ENCODE measurements at regions not wholly inside any gene's neighbourhood (a gene's known extent, or its start where the extent isn't known, plus 50 kb on each side); places are given as distances from the start of the nearest gene placed in this dataset.
"Not testable (repeated sequence)": the region's sequence is repeated elsewhere in the genome, so short reads cannot be mapped to it uniquely, and the experiment has no call there.

DNA sequence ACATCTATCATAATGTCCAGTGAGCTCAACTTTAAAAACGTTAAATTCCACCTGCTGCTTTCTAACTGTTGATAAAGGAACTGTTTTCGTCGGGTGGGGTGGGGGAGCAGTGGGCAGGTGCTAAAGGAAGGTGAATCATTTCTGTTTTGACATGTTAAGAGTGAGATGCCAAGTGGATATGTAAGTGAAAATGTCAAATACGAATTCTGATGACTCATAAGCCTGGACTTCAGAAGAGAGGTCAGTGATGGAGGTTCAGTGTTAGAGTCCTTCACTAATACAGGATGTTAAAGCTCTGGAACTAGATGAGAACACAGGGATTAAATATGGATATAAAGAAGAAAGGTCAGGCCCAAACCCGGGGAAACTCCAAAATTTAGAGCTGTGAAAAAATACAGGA is 617.9 kb upstream of the CTNND2 start:
- H3K27ac ChIP-seq (ENCODE audit: low read depth in 1 of 2, low read length in 1 of 2): no peak overlapping the region
- DNase-seq (no peak), ATAC-seq (ENCODE audit: insufficient read depth, low FRiP score) (no peak)
- H3K9ac ChIP-seq (ENCODE audit: insufficient read depth in 1 of 2, low read length in 2 of 2): no peak overlapping the region
- H3K9me3 ChIP-seq (ENCODE audit: control insufficient read depth in 4 of 4, insufficient read depth in 3 of 4, low read length in 3 of 4): peaks cover 0 to 4% (median 0%) of the 10 kb centered on the region in 4 donors
- H3K27me3 ChIP-seq (ENCODE audit: control insufficient read depth in 3 of 3, insufficient read depth in 3 of 3, low read length in 2 of 3): no peaks in the 10 kb centered on the region
- no peaks in the 10 kb centered on the region for H3K36me3 ChIP-seq (ENCODE audit: control insufficient read depth in 4 of 4, insufficient read depth in 4 of 4, low read length in 4 of 4)
- H3K4me3 ChIP-seq: no peak overlapping the region
- WGBS, 2 donors: 77 to 80% methylated on average over 5 of the region's 5 CpGs
- no peaks in the 10 kb centered on the region for H3K4me1 ChIP-seq (ENCODE audit: control insufficient read depth in 5 of 5, insufficient read depth in 5 of 5, low read length in 5 of 5)
- TF ChIP-seq CTCF (IDR thresholded peaks at IDR 0.05; ENCODE audit: control extremely low read depth, extremely low read depth): no peak

DNA sequence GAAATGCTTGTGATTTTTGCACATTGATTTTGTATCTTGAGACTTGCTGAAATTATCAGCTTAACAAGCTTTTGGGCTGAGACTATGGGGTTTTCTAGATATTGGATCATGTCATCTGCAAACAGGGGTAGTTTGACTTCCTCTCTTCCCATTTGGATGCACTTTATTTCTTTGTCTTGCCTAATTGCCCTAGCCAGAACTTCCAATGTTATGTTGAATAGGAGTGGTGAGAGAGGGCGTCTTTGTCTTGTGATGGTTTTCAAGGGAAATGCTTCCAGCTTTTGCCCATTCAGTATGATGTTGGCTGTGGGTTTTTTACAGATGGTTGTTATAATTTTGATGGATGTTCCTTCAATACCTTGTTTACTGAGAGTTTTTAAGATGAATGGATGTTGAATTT is 600.7 kb upstream of the CTNND2 start:
- WGBS, 2 donors: 81 to 88% methylated on average over 1 of the region's 1 CpG
- not testable (repeated sequence) for H3K4me1 ChIP-seq (ENCODE audit: control insufficient read depth in 5 of 5, insufficient read depth in 5 of 5, low read length in 5 of 5); H3K9ac ChIP-seq (ENCODE audit: insufficient read depth in 1 of 2, low read length in 2 of 2)

GRCh38 chr5:12488161-12488560 is 583.9 kb upstream of the CTNND2 start:
- Histone ChIP-seq H3K27me3 (ENCODE audit: control insufficient read depth in 3 of 3, insufficient read depth in 3 of 3, low read length in 2 of 3) (no peaks in the 10 kb centered on the region), H3K4me3 (no peak overlapping the region), H3K9ac (ENCODE audit: insufficient read depth in 1 of 2, low read length in 2 of 2) (no peak overlapping the region), H3K36me3 (ENCODE audit: control insufficient read depth in 4 of 4, insufficient read depth in 4 of 4, low read length in 4 of 4) (no peaks in the 10 kb centered on the region), H3K27ac (ENCODE audit: low read depth in 1 of 2, low read length in 1 of 2) (no peak overlapping the region), H3K4me1 (ENCODE audit: control insufficient read depth in 5 of 5, insufficient read depth in 5 of 5, low read length in 5 of 5) (no peaks in the 10 kb centered on the region), H3K9me3 (ENCODE audit: control insufficient read depth in 4 of 4, insufficient read depth in 3 of 4, low read length in 3 of 4) (peaks cover 0 to 3% (median under 1%) of the 10 kb centered on the region in 4 donors)
- WGBS, 2 donors: 74 to 77% methylated on average over 3 of the region's 3 CpGs
- DNase-seq (peak in 1 of 3 donors; percentile 1), ATAC-seq (ENCODE audit: insufficient read depth, low FRiP score) (no peak)
- no peak for TF ChIP-seq CTCF (IDR thresholded peaks at IDR 0.05; ENCODE audit: control extremely low read depth, extremely low read depth)

More for the DNA sequence above, 600.7 kb upstream of the CTNND2 start:
- H3K9me3 ChIP-seq (ENCODE audit: control insufficient read depth in 4 of 4, insufficient read depth in 3 of 4, low read length in 3 of 4); H3K27ac ChIP-seq (ENCODE audit: low read depth in 1 of 2, low read length in 1 of 2); ATAC-seq (ENCODE audit: insufficient read depth, low FRiP score); H3K4me3 ChIP-seq; H3K36me3 ChIP-seq (ENCODE audit: control insufficient read depth in 4 of 4, insufficient read depth in 4 of 4, low read length in 4 of 4); DNase-seq; H3K27me3 ChIP-seq (ENCODE audit: control insufficient read depth in 3 of 3, insufficient read depth in 3 of 3, low read length in 2 of 3): not testable (repeated sequence)

DNA sequence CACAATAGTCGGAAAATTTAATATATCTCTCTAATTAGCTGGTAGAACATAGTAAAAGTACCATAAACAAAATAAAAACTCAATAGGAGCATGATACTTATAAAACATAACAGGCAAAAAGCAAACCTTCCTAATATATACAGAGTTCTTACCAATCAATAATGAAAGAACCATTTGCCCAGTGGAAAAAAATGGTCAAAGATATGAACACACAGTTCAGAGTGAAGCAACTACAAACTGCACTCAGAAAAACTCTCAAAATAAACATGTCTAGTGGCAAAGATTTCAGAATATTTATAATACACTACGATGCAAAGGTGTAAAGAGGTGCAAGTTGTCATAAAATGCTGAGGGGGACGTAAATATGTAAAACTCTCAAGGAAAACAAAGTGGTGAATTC is 576.2 kb upstream of the CTNND2 start:
- TF ChIP-seq CTCF (IDR thresholded peaks at IDR 0.05; ENCODE audit: control extremely low read depth, extremely low read depth): no peak
- no peak for ATAC-seq (ENCODE audit: insufficient read depth, low FRiP score)

More for the DNA sequence above, 576.2 kb upstream of the CTNND2 start:
- no peak for DNase-seq
- no peaks in the 10 kb centered on the region for H3K27me3 ChIP-seq (ENCODE audit: control insufficient read depth in 3 of 3, insufficient read depth in 3 of 3, low read length in 2 of 3)
- H3K27ac ChIP-seq (ENCODE audit: low read depth in 1 of 2, low read length in 1 of 2): no peak overlapping the region
- no peak overlapping the region for H3K4me3 ChIP-seq
- no peaks in the 10 kb centered on the region for H3K36me3 ChIP-seq (ENCODE audit: control insufficient read depth in 4 of 4, insufficient read depth in 4 of 4, low read length in 4 of 4)
- no peaks in the 10 kb centered on the region for H3K4me1 ChIP-seq (ENCODE audit: control insufficient read depth in 5 of 5, insufficient read depth in 5 of 5, low read length in 5 of 5)
- no peak overlapping the region for H3K9ac ChIP-seq (ENCODE audit: insufficient read depth in 1 of 2, low read length in 2 of 2)
- 81 to 87% methylated on average over 3 of the region's 3 CpGs for WGBS, 2 donors
- no peaks in the 10 kb centered on the region for H3K9me3 ChIP-seq (ENCODE audit: control insufficient read depth in 4 of 4, insufficient read depth in 3 of 4, low read length in 3 of 4)

All from lung (tissue), 11 donors.